GM21619 (cell line): ENCODE measurements at regions not wholly inside any gene's neighbourhood (a gene's known extent, or its start where the extent isn't known, plus 50 kb on each side); places are given as distances from the start of the nearest gene placed in this dataset.

Source experiments
- ATAC-seq: cut with Tn5 transposase; IDR thresholded peaks from one replicate; pipeline ENCODE4 v1.9.1; 2021; ENCODE audit not compliant: unreplicated experiment

GRCh38 chr11:27968461-27968860 lies 139.5 kb downstream of the KIF18A start:
- no peak for ATAC-seq

GRCh38 chr11:27965559-27965958 lies 142.4 kb downstream of the KIF18A start:
- ATAC-seq: no peak

GRCh38 chr11:27963370-27963769 lies 144.6 kb downstream of the KIF18A start:
- no peak for ATAC-seq

GRCh38 chr11:27949951-27950738 lies 157.8 kb downstream of the KIF18A start:
- no peak for ATAC-seq

- ATAC-seq: no peak
Observed at GRCh38 chr11:27945348-27945747, 162.6 kb downstream of the KIF18A start.

- ATAC-seq: no peak
Observed at GRCh38 chr11:27938011-27938410, 169.9 kb downstream of the KIF18A start.

GRCh38 chr11:27934830-27935145 lies 173.2 kb downstream of the KIF18A start:
- no peak for ATAC-seq

GRCh38 chr11:27933992-27934829 lies 173.7 kb downstream of the KIF18A start:
- ATAC-seq: no peak

GRCh38 chr11:27931770-27932169 lies 176.2 kb downstream of the KIF18A start:
- no peak for ATAC-seq

GRCh38 chr11:27930946-27931345 lies 177.0 kb downstream of the KIF18A start:
- ATAC-seq: no peak

GRCh38 chr11:27928809-27929208 lies 179.1 kb downstream of the KIF18A start:
- no peak for ATAC-seq

GRCh38 chr11:27926981-27927481 lies 180.9 kb downstream of the KIF18A start:
- no peak for ATAC-seq

- no peak for ATAC-seq
Observed at GRCh38 chr11:27926486-27926885, 181.5 kb downstream of the KIF18A start.

- ATAC-seq: no peak
Observed at GRCh38 chr11:27921472-27921871, 186.5 kb downstream of the KIF18A start.

GRCh38 chr11:27916541-27917100 lies 191.3 kb downstream of the KIF18A start:
- peak; percentile 94 for ATAC-seq

GRCh38 chr11:27914080-27914479 lies 193.9 kb downstream of the KIF18A start:
- no peak for ATAC-seq

GRCh38 chr11:27913650-27914049 lies 194.3 kb downstream of the KIF18A start:
- no peak for ATAC-seq

- no peak for ATAC-seq
Observed at GRCh38 chr11:27912916-27913315, 195.0 kb downstream of the KIF18A start.

- no peak for ATAC-seq
Observed at GRCh38 chr11:27910186-27910931, 197.6 kb downstream of the KIF18A start.

GRCh38 chr11:27909386-27909785 lies 198.6 kb downstream of the KIF18A start:
- ATAC-seq: no peak

GRCh38 chr11:27908621-27909020 lies 199.3 kb downstream of the KIF18A start:
- no peak for ATAC-seq
